H1 (cell line): ENCODE measurements at regions not wholly inside any gene's neighbourhood (a gene's known extent, or its start where the extent isn't known, plus 50 kb on each side); places are given as distances from the start of the nearest gene placed in this dataset.

Experiments used
- CTCF ChIA-PET: fragments of 300-600 bp; sonication (Branson Sonifier 250); formaldehyde crosslinking; loops from one replicate; lab custom pipeline; 2021; ENCODE audit not compliant: partially characterized antibody; lab: Charles Lee
- POLR2A ChIA-PET: fragments of 300-600 bp; sonication (Branson Sonifier 250); formaldehyde crosslinking; loops from one replicate; lab custom pipeline; 2021; ENCODE audit warnings: inconsistent platforms; ENCODE audit not compliant: partially characterized antibody; lab: Charles Lee
- DNase-seq, 2 experiments: peaks; one replicate each; pipeline versions ENCODE4 v3.0.0 to v3.0.0-alpha.2; 2010 to 2022; ENCODE audit warnings: low spot score in 2 of 2, low read depth in 1 of 2, mixed read lengths in 1 of 2
- FAIRE-seq: peaks from 2 replicates; lab custom pipeline; 2011; peaks lifted over from hg19 to GRCh38; lab: Jason Lieb, UNC
- H2AFZ ChIP-seq: 2 replicates; pipeline ENCODE4 v1.8.1; 2012; ENCODE audit warnings: low read length, inconsistent platforms
- H2AK5ac ChIP-seq: 2 replicates; pipeline ENCODE4 v1.6.1; 2013; ENCODE audit warnings: low read depth, low read length
- H2BK120ac ChIP-seq: replicated peaks from 2 replicates; pipeline ENCODE3; 2013; ENCODE audit warnings: low read depth, low read length, inconsistent platforms
- H2BK12ac ChIP-seq: 2 replicates; pipeline ENCODE4 v1.6.1; 2013; ENCODE audit warnings: low read depth, low read length
- H2BK15ac ChIP-seq: 2 replicates; pipeline ENCODE4 v1.6.1; 2013; ENCODE audit warnings: low read length
- H2BK20ac ChIP-seq: 2 replicates; pipeline ENCODE4 v1.6.1; 2013; ENCODE audit warnings: low read length
- H2BK5ac ChIP-seq: 2 replicates; pipeline ENCODE4 v1.6.1; 2013; ENCODE audit warnings: low read depth, low read length
- H3K14ac ChIP-seq: 2 replicates; pipeline ENCODE4 v1.6.1; 2013; ENCODE audit warnings: inconsistent platforms; ENCODE audit not compliant: insufficient read length
- H3K18ac ChIP-seq: 2 replicates; pipeline ENCODE4 v1.6.1; 2013; ENCODE audit warnings: low read length; ENCODE audit errors: extremely low read depth
- H3K23ac ChIP-seq: 2 replicates; pipeline ENCODE4 v1.6.1; 2013; ENCODE audit warnings: inconsistent platforms; ENCODE audit not compliant: insufficient read length
- H3K23me2 ChIP-seq: 2 replicates; pipeline ENCODE4 v1.6.1; 2013; ENCODE audit warnings: low read depth, low read length
- H3K27ac ChIP-seq: 2 replicates; pipeline ENCODE4 v1.6.1; 2011; ENCODE audit warnings: low read depth, low read length, inconsistent platforms
- H3K27me3 ChIP-seq, 4 experiments: replicated peaks in 1 of 4; 1 replicate in 1 of 4; 2 replicates in 3 of 4; pipeline versions ENCODE4 v1.6.1 to v1.8.1; 2011 to 2013; ENCODE audit warnings: low read length in 3 of 4, mild to moderate bottlenecking in 3 of 4, inconsistent platforms in 2 of 4, mixed read lengths in 2 of 4, moderate library complexity in 1 of 4; ENCODE audit not compliant: control insufficient read depth in 3 of 4, insufficient read depth in 3 of 4; ENCODE audit errors: extremely low read depth in 1 of 4
- H3K36me3 ChIP-seq, 4 experiments: 2 replicates each; pipeline versions ENCODE4 v1.6.1 to v1.8.1; 2011 to 2013; ENCODE audit warnings: mild to moderate bottlenecking in 4 of 4, low read length in 3 of 4, moderate library complexity in 2 of 4, control low read depth in 1 of 4, inconsistent platforms in 1 of 4; ENCODE audit not compliant: insufficient read depth in 4 of 4, control insufficient read depth in 2 of 4
- H3K4ac ChIP-seq: replicated peaks from 2 replicates; pipeline ENCODE3; 2013; ENCODE audit warnings: low read length, low read depth, mixed read lengths, inconsistent platforms; ENCODE audit not compliant: insufficient read length
- H3K4me1 ChIP-seq, 4 experiments: replicated peaks in 1 of 4; 1 replicate in 1 of 4; 2 replicates in 3 of 4; pipeline versions ENCODE4 v1.6.1 to v1.8.1; 2011 to 2013; ENCODE audit warnings: low read length in 3 of 4, inconsistent platforms in 2 of 4, mixed read lengths in 1 of 4; ENCODE audit not compliant: insufficient read depth in 4 of 4, control insufficient read depth in 3 of 4
- H3K4me2 ChIP-seq, 2 experiments: 2 replicates each; pipeline versions ENCODE4 v1.6.1 to v1.8.1; 2011 to 2013; ENCODE audit warnings: low read depth in 2 of 2, low read length in 2 of 2, control low read depth in 1 of 2, inconsistent platforms in 1 of 2, mild to moderate bottlenecking in 1 of 2; ENCODE audit not compliant: insufficient read depth in 1 of 2
- H3K4me3 ChIP-seq, 4 experiments: fragments of 200-600, 300-600 bp in 1 of 4; sonication (generic), shearing (Covaris generic), sonication (Bioruptor Twin) in 1 of 4; 2 replicates each; pipeline versions ENCODE4 v1.5.1 to v1.8.1; 2011 to 2016; ENCODE audit warnings: low read length in 4 of 4, low read depth in 3 of 4, control low read depth in 2 of 4, inconsistent platforms in 2 of 4, mild to moderate bottlenecking in 2 of 4, mixed read lengths in 1 of 4, moderate library complexity in 1 of 4; ENCODE audit not compliant: insufficient read depth in 2 of 4; ENCODE audit errors: extremely low read depth in 1 of 4
- H3K56ac ChIP-seq: replicated peaks from 2 replicates; pipeline ENCODE3; 2013; ENCODE audit warnings: low read depth, mild to moderate bottlenecking, mixed read lengths, low read length, inconsistent platforms; ENCODE audit not compliant: insufficient read length
- H3K79me1 ChIP-seq: 2 replicates; pipeline ENCODE4 v1.6.1; 2013; ENCODE audit warnings: low read depth, low read length, control low read depth
- H3K79me2 ChIP-seq, 2 experiments: 2 replicates each; pipeline versions ENCODE4 v1.6.1 to v1.8.1; 2012 to 2013; ENCODE audit warnings: low read length in 2 of 2, mild to moderate bottlenecking in 2 of 2, inconsistent platforms in 1 of 2; ENCODE audit not compliant: insufficient read depth in 2 of 2, control insufficient read depth in 1 of 2
- H3K9ac ChIP-seq, 4 experiments: replicated peaks in 1 of 4; 1 replicate in 1 of 4; 2 replicates in 3 of 4; pipeline versions ENCODE4 v1.6.1 to v1.8.1; 2011 to 2013; ENCODE audit warnings: low read depth in 3 of 4, low read length in 3 of 4, control low read depth in 2 of 4, mild to moderate bottlenecking in 2 of 4, moderate library complexity in 2 of 4, inconsistent platforms in 1 of 4; ENCODE audit errors: extremely low read depth in 1 of 4
- H3K9me3 ChIP-seq, 2 experiments: 2 replicates each; pipeline versions ENCODE4 v1.6.1 to v1.8.1; 2012 to 2013; ENCODE audit warnings: mild to moderate bottlenecking in 2 of 2, moderate library complexity in 2 of 2, control low read depth in 1 of 2, inconsistent platforms in 1 of 2, low read depth in 1 of 2, low read length in 1 of 2, mixed read lengths in 1 of 2; ENCODE audit not compliant: insufficient read depth in 2 of 2
- H4K20me1 ChIP-seq, 2 experiments: replicated peaks in 1 of 2; 2 replicates each; pipeline versions ENCODE3 to v1.8.1; 2011 to 2013; ENCODE audit warnings: inconsistent platforms in 2 of 2, low read length in 2 of 2, mild to moderate bottlenecking in 1 of 2; ENCODE audit not compliant: insufficient read depth in 2 of 2, control insufficient read depth in 1 of 2
- H4K5ac ChIP-seq: 2 replicates; pipeline ENCODE4 v1.6.1; 2013; ENCODE audit warnings: low read length, low read depth, mixed read lengths, inconsistent platforms; ENCODE audit not compliant: insufficient read length
- H4K8ac ChIP-seq: 2 replicates; pipeline ENCODE4 v1.8.0; 2013; ENCODE audit warnings: mild to moderate bottlenecking, moderate library complexity, low read length, inconsistent platforms; ENCODE audit not compliant: insufficient read depth; ENCODE audit errors: extremely low read depth
- H4K91ac ChIP-seq: replicated peaks from 2 replicates; pipeline ENCODE3; 2013; ENCODE audit warnings: low read length, mixed read lengths, inconsistent platforms; ENCODE audit not compliant: insufficient read length
- EZH2 ChIP-seq: fragments of 200-600 bp; sonication (generic); IDR thresholded peaks from 2 replicates; pipeline ENCODE4 v1.7.1; 2012; ENCODE audit warnings: low read depth, mild to moderate bottlenecking, moderate library complexity, low read length, inconsistent platforms; ENCODE audit not compliant: severe bottlenecking
- MAX ChIP-seq: IDR thresholded peaks from 2 replicates; pipeline ENCODE4 v1.6.1; 2012; ENCODE audit warnings: inconsistent platforms
- WGBS, 2 experiments: shearing (Covaris generic) in 1 of 2; methylation state at CpG; one replicate each; pipeline versions ENCODE4 v1.1.6 to v1.1.7; 2013 to 2015; ENCODE audit warnings: low lambda C conversion rate in 2 of 2, mixed read lengths in 2 of 2, inconsistent platforms in 1 of 2, low coverage in 1 of 2, missing lambda C conversion rate in 1 of 2; ENCODE audit not compliant: insufficient replicate concordance in 2 of 2, insufficient coverage in 1 of 2, insufficient read length in 1 of 2; ENCODE audit errors: extremely low coverage in 1 of 2, missing lambda C conversion rate in 1 of 2; 5-methylcytosine and 5-hydroxymethylcytosine counted together

GRCh38 chr9:134969156-134970045 lies 51.7 kb upstream of the FCN1 start:
- Histone ChIP-seq H2BK5ac (no peak overlapping the region), H4K91ac (no peak overlapping the region), H3K4me3 (no peak overlapping the region), H2BK15ac (no peak overlapping the region; the same call in 1 of the 2 replicates), H3K18ac (0 out of 2 replicates have a peak overlapping the region, but pooled peaks have one; percentile 14), H4K8ac (no peak overlapping the region), H4K5ac (no peak overlapping the region), H3K23me2 (no peaks in the 10 kb centered on the region), H2BK12ac (peak overlapping the region; percentile 50; the same call in 1 of the 2 replicates), H3K9ac (no peak overlapping the region), H3K4me1 (peaks cover 0 to 18% (median 12%) of the 10 kb centered on the region in 4 experiments; a peak in 4 of 7 replicates), H2BK20ac (no peak overlapping the region), H3K27ac (no peak overlapping the region), H3K4me2 (no peak overlapping the region), H3K14ac (no peak overlapping the region), H2AK5ac (no peak overlapping the region), H3K36me3 (no peaks in the 10 kb centered on the region), H2AFZ (no peak overlapping the region), H3K56ac (no peak overlapping the region), H3K4ac (no peak overlapping the region), H4K20me1 (no peaks in the 10 kb centered on the region), H3K79me2 (no peaks in the 10 kb centered on the region), H3K27me3 (no peaks in the 10 kb centered on the region; a peak in 2 of 7 replicates), H3K79me1 (no peaks in the 10 kb centered on the region), H3K9me3 (no peaks in the 10 kb centered on the region), H2BK120ac (no peak overlapping the region), H3K23ac (no peak overlapping the region)
- WGBS, 2 experiments: 95% methylated on average over 15 of the region's 15 CpGs; no CpG with 5 or more reads in 1 of the 2 experiments
- FAIRE-seq (no peak), DNase-seq (no peak)
- no peak for TF ChIP-seq MAX
- no peak for TF ChIP-seq EZH2
- ChIA-PET CTCF (interaction anchor here (1.2 to 2.6 kb wide), 3 partner anchors 13 to 271 kb away, joined by 3 to 6 read pairs (median 5); no protein-coding TSS in a partner anchor), POLR2A (no interaction called here)
